ENCODE measurements at regions not wholly inside any gene's neighbourhood (a gene's known extent, or its start where the extent isn't known, plus 50 kb on each side); places are given as distances from the start of the nearest gene placed in this dataset.

DNA sequence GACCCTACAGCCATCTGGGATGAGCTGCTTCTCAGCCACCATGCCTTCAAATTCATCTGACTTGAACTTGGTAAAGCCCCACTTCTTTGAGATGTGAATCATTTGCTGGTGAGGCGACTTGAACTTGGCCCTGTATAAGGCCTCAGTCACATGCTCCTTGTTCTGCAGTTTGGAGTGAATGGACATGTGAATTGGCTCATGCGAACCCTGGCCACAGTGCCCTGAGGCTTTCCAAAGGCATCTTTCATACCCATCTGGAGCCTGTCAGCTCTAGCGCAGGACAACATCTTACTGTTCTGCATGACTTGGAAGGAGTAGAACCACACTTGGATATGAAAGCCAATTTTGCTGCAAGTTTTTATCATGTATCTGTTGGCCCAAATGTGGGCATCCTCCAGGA is 244.0 kb upstream of the FAM83B start:
- Histone ChIP-seq H3K9me3 (ENCODE audit: low read length) (no peaks in the 10 kb centered on the region), H3K27me3 (ENCODE audit: insufficient read depth, low read length, poor library complexity, severe bottlenecking) (no peaks in the 10 kb centered on the region), H3K36me3 (ENCODE audit: insufficient read depth, low read length) (no peaks in the 10 kb centered on the region), H3K27ac (ENCODE audit: low read depth, low read length) (no peak overlapping the region), H3K4me3 (ENCODE audit: low read length) (no peak overlapping the region), H3K4me1 (ENCODE audit: insufficient read depth, low read length) (no peaks in the 10 kb centered on the region)
- H3K9me3 Mint-ChIP-seq: peaks cover 0 to 13% (median 6%) of the 10 kb centered on the region in 5 donors
- DNase-seq: no peak
- H3K4me3 Mint-ChIP-seq: no peak overlapping the region
- CTCF ChIA-PET: no interaction called here
- H3K27me3 Mint-ChIP-seq: no peaks in the 10 kb centered on the region
- H3K27ac Mint-ChIP-seq: no peak overlapping the region
- POLR2A ChIA-PET: no interaction called here
- H3K36me3 Mint-ChIP-seq: no peaks in the 10 kb centered on the region
- H3K4me1 Mint-ChIP-seq: no peaks in the 10 kb centered on the region

DNA sequence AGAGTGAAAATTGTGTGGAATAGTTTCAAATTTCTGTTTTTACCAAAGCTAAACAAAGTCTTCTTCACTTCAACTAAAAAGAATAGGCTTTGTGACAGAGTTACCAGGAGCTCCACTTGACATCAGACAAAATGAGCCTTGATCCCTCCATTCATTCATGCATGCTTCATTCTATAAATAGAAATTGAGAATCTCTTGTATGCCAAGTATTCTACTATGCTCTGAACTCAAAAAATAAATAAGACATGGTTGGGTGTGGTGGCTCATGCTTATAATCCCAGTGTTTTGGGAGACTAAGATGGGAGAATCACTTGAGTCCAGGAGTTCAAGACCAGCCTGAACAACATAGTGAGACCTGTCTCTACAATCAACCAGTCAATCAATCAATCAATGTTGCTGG is 236.6 kb upstream of the FAM83B start:
- DNase-seq: no peak
- CTCF ChIA-PET: no interaction called here
- H3K36me3 ChIP-seq (ENCODE audit: insufficient read depth, low read length): no peaks in the 10 kb centered on the region
- no peak overlapping the region for H3K27ac ChIP-seq (ENCODE audit: low read depth, low read length)
- no peaks in the 10 kb centered on the region for H3K27me3 ChIP-seq (ENCODE audit: insufficient read depth, low read length, poor library complexity, severe bottlenecking)
- Mint-ChIP-seq H3K27me3 (no peaks in the 10 kb centered on the region), H3K4me1 (no peaks in the 10 kb centered on the region), H3K36me3 (no peaks in the 10 kb centered on the region), H3K4me3 (no peak overlapping the region), H3K9me3 (peaks cover 0 to 11% (median 3%) of the 10 kb centered on the region in 5 donors), H3K27ac (no peak overlapping the region)
- no peaks in the 10 kb centered on the region for H3K4me1 ChIP-seq (ENCODE audit: insufficient read depth, low read length)
- H3K9me3 ChIP-seq (ENCODE audit: low read length): no peaks in the 10 kb centered on the region
- POLR2A ChIA-PET: no interaction called here
- H3K4me3 ChIP-seq (ENCODE audit: low read length): no peak overlapping the region

DNA sequence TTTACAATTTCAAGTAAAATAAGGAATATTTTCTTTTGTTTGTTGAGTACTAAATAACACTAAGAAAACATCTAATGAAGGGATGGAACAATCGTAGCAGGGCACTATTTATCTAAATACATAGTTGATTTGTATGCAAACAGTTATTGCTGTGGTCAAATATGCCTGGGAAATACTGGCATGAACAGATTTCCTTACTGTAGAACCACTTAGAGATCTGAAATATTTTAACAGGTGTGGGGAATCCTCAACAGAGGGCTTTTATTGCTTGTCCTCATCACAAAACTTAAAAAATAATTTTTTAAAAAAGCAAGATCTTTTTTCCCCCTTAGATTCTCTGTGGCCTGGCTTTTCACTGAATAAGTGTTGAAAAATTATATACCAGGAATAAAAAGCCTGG is 233.0 kb upstream of the FAM83B start:
- H3K9me3 Mint-ChIP-seq: peaks cover 0 to 15% (median 4%) of the 10 kb centered on the region in 5 donors

GRCh38 chr6:54614499-54615195 is 231.9 kb upstream of the FAM83B start:
- peaks cover 3 to 13% (median 4%) of the 10 kb centered on the region in 5 donors for H3K9me3 Mint-ChIP-seq
- DNase-seq: no peak
- Histone ChIP-seq H3K27me3 (ENCODE audit: insufficient read depth, low read length, poor library complexity, severe bottlenecking) (no peaks in the 10 kb centered on the region), H3K36me3 (ENCODE audit: insufficient read depth, low read length) (no peaks in the 10 kb centered on the region), H3K27ac (ENCODE audit: low read depth, low read length) (no peak overlapping the region), H3K9me3 (ENCODE audit: low read length) (no peaks in the 10 kb centered on the region), H3K4me3 (ENCODE audit: low read length) (no peak overlapping the region), H3K4me1 (ENCODE audit: insufficient read depth, low read length) (no peaks in the 10 kb centered on the region)
- H3K4me3 Mint-ChIP-seq: no peak overlapping the region
- no peaks in the 10 kb centered on the region for H3K27me3 Mint-ChIP-seq
- no peaks in the 10 kb centered on the region for H3K36me3 Mint-ChIP-seq
- POLR2A ChIA-PET: no interaction called here
- H3K4me1 Mint-ChIP-seq: no peaks in the 10 kb centered on the region
- no peak overlapping the region for H3K27ac Mint-ChIP-seq
- CTCF ChIA-PET: no interaction called here

More for the DNA sequence above, 233.0 kb upstream of the FAM83B start:
- no peak for DNase-seq
- no peak overlapping the region for H3K4me3 Mint-ChIP-seq
- no peaks in the 10 kb centered on the region for H3K27me3 Mint-ChIP-seq
- no peak overlapping the region for H3K27ac Mint-ChIP-seq
- Histone ChIP-seq H3K27me3 (ENCODE audit: insufficient read depth, low read length, poor library complexity, severe bottlenecking) (no peaks in the 10 kb centered on the region), H3K4me1 (ENCODE audit: insufficient read depth, low read length) (no peaks in the 10 kb centered on the region), H3K36me3 (ENCODE audit: insufficient read depth, low read length) (no peaks in the 10 kb centered on the region), H3K4me3 (ENCODE audit: low read length) (no peak overlapping the region), H3K27ac (ENCODE audit: low read depth, low read length) (no peak overlapping the region), H3K9me3 (ENCODE audit: low read length) (no peaks in the 10 kb centered on the region)
- ChIA-PET POLR2A (no interaction called here), CTCF (no interaction called here)
- no peaks in the 10 kb centered on the region for H3K36me3 Mint-ChIP-seq
- H3K4me1 Mint-ChIP-seq: no peaks in the 10 kb centered on the region

GRCh38 chr6:54617730-54618129 is 228.8 kb upstream of the FAM83B start:
- Mint-ChIP-seq H3K4me1 (no peaks in the 10 kb centered on the region), H3K27ac (no peak overlapping the region), H3K27me3 (no peaks in the 10 kb centered on the region), H3K36me3 (no peaks in the 10 kb centered on the region), H3K9me3 (peaks cover 4 to 14% (median 5%) of the 10 kb centered on the region in 5 donors), H3K4me3 (no peak overlapping the region)
- H3K4me3 ChIP-seq (ENCODE audit: low read length): no peak overlapping the region
- no peak for DNase-seq
- no peaks in the 10 kb centered on the region for H3K9me3 ChIP-seq (ENCODE audit: low read length)
- POLR2A ChIA-PET: no interaction called here
- CTCF ChIA-PET: no interaction called here
- no peak overlapping the region for H3K27ac ChIP-seq (ENCODE audit: low read depth, low read length)
- no peaks in the 10 kb centered on the region for H3K4me1 ChIP-seq (ENCODE audit: insufficient read depth, low read length)
- no peaks in the 10 kb centered on the region for H3K36me3 ChIP-seq (ENCODE audit: insufficient read depth, low read length)
- H3K27me3 ChIP-seq (ENCODE audit: insufficient read depth, low read length, poor library complexity, severe bottlenecking): no peaks in the 10 kb centered on the region

- Histone ChIP-seq H3K36me3 (ENCODE audit: insufficient read depth, low read length) (no peaks in the 10 kb centered on the region), H3K9me3 (ENCODE audit: low read length) (no peaks in the 10 kb centered on the region), H3K27ac (ENCODE audit: low read depth, low read length) (no peak overlapping the region), H3K27me3 (ENCODE audit: insufficient read depth, low read length, poor library complexity, severe bottlenecking) (no peaks in the 10 kb centered on the region), H3K4me3 (ENCODE audit: low read length) (no peak overlapping the region), H3K4me1 (ENCODE audit: insufficient read depth, low read length) (no peaks in the 10 kb centered on the region)
- Mint-ChIP-seq H3K27ac (no peak overlapping the region), H3K36me3 (no peaks in the 10 kb centered on the region), H3K27me3 (no peaks in the 10 kb centered on the region), H3K4me3 (no peak overlapping the region), H3K4me1 (no peaks in the 10 kb centered on the region), H3K9me3 (peaks cover 4 to 12% (median 8%) of the 10 kb centered on the region in 5 donors)
- no peak for DNase-seq
- ChIA-PET POLR2A (no interaction called here), CTCF (no interaction called here)
Measured at GRCh38 chr6:54618572-54618971, 228.0 kb upstream of the FAM83B start.

DNA sequence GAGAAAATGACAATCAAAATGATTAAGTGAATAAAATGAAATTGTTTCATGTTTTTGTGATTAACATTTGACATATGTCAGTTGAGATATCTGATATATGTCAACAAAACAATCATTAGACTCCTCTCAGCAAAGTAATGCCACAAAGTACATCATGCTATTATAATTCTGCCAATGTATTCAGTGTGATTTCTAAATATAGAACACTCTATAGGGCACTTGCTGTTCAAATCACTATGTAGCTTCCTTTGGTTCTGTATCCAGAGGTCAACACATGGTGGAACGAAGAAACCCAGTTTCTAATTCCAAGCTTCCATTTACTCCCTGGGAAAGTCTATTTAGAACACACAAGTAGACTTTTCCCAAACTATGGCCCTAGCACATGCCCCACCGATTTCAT is 227.5 kb upstream of the FAM83B start:
- no peaks in the 10 kb centered on the region for H3K27me3 Mint-ChIP-seq
- H3K4me3 Mint-ChIP-seq: no peak overlapping the region
- Histone ChIP-seq H3K4me1 (ENCODE audit: insufficient read depth, low read length) (no peaks in the 10 kb centered on the region), H3K27ac (ENCODE audit: low read depth, low read length) (no peak overlapping the region), H3K9me3 (ENCODE audit: low read length) (no peaks in the 10 kb centered on the region), H3K36me3 (ENCODE audit: insufficient read depth, low read length) (no peaks in the 10 kb centered on the region), H3K27me3 (ENCODE audit: insufficient read depth, low read length, poor library complexity, severe bottlenecking) (no peaks in the 10 kb centered on the region), H3K4me3 (ENCODE audit: low read length) (no peak overlapping the region)
- DNase-seq: no peak
- H3K4me1 Mint-ChIP-seq: no peaks in the 10 kb centered on the region
- H3K9me3 Mint-ChIP-seq: peaks cover 4 to 12% (median 9%) of the 10 kb centered on the region in 5 donors
- ChIA-PET CTCF (no interaction called here), POLR2A (no interaction called here)
- no peaks in the 10 kb centered on the region for H3K36me3 Mint-ChIP-seq
- no peak overlapping the region for H3K27ac Mint-ChIP-seq

DNA sequence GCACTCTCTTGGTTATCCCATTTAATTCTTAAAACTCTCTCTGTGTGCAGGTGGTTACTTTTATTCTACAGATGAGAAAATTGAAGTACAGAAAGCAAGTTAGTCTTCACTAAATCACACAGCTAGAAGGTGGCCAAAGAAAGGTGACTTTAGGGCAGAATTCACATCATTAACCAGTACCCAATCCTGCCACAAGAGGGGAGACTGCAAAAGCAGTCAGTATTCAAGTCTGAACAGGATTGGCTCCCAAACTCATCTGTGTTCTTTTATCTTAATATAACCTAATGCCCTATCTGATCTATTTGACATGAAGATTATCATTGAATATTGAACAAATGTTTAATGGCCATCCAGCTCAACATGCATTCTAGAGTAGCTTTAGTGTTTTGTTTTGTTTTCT is 225.3 kb upstream of the FAM83B start:
- DNase-seq: no peak

DNA sequence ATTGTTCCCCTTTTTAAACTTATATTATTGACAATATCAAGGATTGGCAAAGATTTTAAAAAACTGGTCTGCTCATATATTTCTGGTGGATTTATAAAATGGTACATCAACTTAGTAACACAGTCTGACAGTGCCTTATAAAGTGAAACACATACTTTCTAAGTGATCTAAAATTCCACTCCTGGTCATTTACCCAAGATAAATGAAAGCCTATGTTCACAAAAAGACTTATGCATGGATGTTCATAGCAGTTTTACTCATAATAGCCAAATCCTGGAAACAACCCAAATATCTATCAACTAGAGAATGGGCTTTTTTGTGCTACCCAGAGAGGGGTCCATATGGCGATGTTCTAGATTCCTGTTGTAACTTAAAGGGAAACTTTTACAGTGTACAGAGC is 222.4 kb upstream of the FAM83B start:
- H3K27me3 Mint-ChIP-seq: no peaks in the 10 kb centered on the region
- H3K4me3 ChIP-seq (ENCODE audit: low read length): no peak overlapping the region
- H3K36me3 Mint-ChIP-seq: no peaks in the 10 kb centered on the region
- no peak for DNase-seq
- no peak overlapping the region for H3K4me3 Mint-ChIP-seq
- H3K27ac ChIP-seq (ENCODE audit: low read depth, low read length): no peak overlapping the region
- peaks cover 2 to 10% (median 5%) of the 10 kb centered on the region in 5 donors for H3K9me3 Mint-ChIP-seq
- H3K27me3 ChIP-seq (ENCODE audit: insufficient read depth, low read length, poor library complexity, severe bottlenecking): no peaks in the 10 kb centered on the region
- H3K36me3 ChIP-seq (ENCODE audit: insufficient read depth, low read length): no peaks in the 10 kb centered on the region
- ChIA-PET POLR2A (no interaction called here), CTCF (no interaction called here)
- H3K9me3 ChIP-seq (ENCODE audit: low read length): no peaks in the 10 kb centered on the region
- H3K4me1 Mint-ChIP-seq: no peaks in the 10 kb centered on the region
- no peaks in the 10 kb centered on the region for H3K4me1 ChIP-seq (ENCODE audit: insufficient read depth, low read length)
- H3K27ac Mint-ChIP-seq: no peak overlapping the region

More for the DNA sequence above, 225.3 kb upstream of the FAM83B start:
- no peaks in the 10 kb centered on the region for H3K4me1 ChIP-seq (ENCODE audit: insufficient read depth, low read length)
- no peak overlapping the region for H3K27ac Mint-ChIP-seq
- H3K27me3 ChIP-seq (ENCODE audit: insufficient read depth, low read length, poor library complexity, severe bottlenecking): no peaks in the 10 kb centered on the region
- no peaks in the 10 kb centered on the region for H3K9me3 ChIP-seq (ENCODE audit: low read length)
- H3K36me3 Mint-ChIP-seq: no peaks in the 10 kb centered on the region
- no peaks in the 10 kb centered on the region for H3K4me1 Mint-ChIP-seq
- H3K27ac ChIP-seq (ENCODE audit: low read depth, low read length): no peak overlapping the region
- no peak overlapping the region for H3K4me3 ChIP-seq (ENCODE audit: low read length)
- CTCF ChIA-PET: no interaction called here
- peaks cover 0 to 9% (median 6%) of the 10 kb centered on the region in 5 donors for H3K9me3 Mint-ChIP-seq
- no peak overlapping the region for H3K4me3 Mint-ChIP-seq
- H3K36me3 ChIP-seq (ENCODE audit: insufficient read depth, low read length): no peaks in the 10 kb centered on the region
- POLR2A ChIA-PET: no interaction called here
- H3K27me3 Mint-ChIP-seq: no peaks in the 10 kb centered on the region
